ENCODE measurements at regions not wholly inside any gene's neighbourhood (a gene's known extent, or its start where the extent isn't known, plus 50 kb on each side); places are given as distances from the start of the nearest gene placed in this dataset.

- no peak for DNase-seq
Measured at GRCh38 chr4:181550381-181550780, 692.8 kb upstream of the TENM3 start.

DNA sequence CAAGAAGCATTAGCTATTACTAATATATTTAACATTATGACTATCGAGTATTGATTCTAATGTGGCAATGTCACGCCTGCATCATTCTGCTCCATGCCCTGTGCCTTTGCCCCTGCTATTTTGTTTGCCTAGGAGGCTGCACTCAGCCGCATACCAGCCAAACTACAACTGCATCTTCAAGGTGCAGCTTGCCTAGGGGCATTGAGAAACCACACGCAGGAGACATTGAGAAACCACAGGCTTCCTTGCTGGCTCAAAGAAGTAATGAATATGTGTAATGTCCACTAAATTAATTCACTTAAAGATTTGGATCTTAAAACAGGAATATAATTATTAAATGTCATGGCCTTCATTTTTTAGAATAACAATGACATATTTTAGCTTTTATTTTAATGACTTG, 683.6 kb upstream of the TENM3 start:
- no peak for DNase-seq

DNA sequence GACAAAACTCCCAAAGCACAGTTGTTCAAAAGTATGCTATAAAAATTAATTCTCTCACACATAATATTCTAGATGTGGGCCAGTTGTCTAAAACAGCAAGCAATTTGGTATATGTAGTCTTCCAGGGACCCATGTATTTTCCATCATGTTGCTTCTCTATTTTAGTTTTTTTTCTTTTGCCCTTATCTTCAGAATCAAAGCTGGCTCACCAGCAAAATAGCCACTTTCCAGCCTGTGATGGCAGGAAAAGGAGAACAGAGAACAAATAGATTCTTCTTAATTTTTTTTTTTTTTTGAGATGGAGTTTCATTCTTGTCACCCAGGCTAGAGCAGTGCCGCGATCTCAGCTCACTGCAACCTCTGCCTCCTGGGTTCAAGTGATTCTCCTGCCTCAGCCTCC, 680.8 kb upstream of the TENM3 start:
- DNase-seq: no peak

GRCh38 chr4:181564625-181565024, 678.6 kb upstream of the TENM3 start:
- DNase-seq: no peak

DNA sequence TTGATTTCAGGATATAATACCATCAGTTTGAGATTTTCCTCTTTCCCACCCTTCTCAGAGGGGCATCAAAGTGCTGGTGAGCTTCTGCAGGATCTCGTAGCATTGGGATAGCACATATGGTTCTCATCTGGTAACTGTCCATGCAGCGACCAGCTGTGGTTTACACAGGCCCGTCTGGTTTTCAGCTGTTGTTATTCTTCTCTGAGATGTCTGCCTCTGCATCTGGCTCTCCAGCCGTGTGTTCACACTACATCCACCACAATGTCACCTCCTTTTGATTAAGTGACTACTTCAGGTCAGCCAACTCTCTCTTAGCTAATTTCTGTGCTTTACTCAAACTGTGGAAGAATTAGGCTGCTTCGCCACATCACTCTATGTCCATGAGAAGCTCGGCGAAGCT, 676.7 kb upstream of the TENM3 start:
- peak; percentile 70 for DNase-seq

DNA sequence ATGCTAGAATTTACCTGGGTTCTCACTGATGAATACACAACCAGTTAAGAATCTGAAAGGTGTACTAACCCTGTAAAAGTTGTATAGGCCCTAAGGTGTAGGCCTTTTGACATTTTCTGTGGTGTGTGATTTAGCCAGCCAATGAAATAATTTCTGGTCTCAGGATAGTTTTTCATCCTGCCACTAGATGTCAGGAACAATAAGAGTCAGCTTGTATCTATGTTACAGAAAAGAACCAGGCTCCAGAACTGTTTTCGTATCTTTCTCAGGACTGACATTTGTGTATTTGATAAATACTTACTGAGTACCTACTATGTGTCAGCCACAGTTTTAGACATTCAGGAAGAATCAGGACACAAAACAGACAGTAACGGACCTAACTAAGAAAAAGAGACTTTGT, 673.6 kb upstream of the TENM3 start:
- peak; percentile 70 for DNase-seq

- DNase-seq: no peak
Measured at GRCh38 chr4:181578911-181579310, 664.3 kb upstream of the TENM3 start.

- no peak for DNase-seq
Measured at GRCh38 chr4:181579486-181579885, 663.7 kb upstream of the TENM3 start.

GRCh38 chr4:181581983-181582382, 661.2 kb upstream of the TENM3 start:
- DNase-seq: no peak

DNA sequence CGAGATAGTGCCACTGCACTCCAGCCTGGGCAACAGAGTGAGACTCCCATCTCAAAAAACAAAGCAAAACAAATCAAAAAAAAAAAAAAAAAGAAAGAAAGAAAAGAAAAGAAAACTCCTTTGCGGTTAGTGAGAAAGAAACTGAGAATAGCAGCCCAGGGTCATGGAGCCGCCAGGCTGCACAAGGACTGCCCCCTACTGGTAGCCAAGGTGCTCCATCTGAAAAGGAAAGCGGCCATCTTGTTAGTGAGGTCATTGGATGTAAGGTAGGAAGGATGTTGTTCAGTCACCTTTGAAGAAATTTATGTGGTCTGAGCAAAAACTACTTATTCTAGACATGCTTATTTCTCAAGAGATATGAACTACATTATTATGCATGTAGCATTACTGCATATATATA, 660.6 kb upstream of the TENM3 start:
- DNase-seq: no peak

GRCh38 chr4:181588733-181589302, 654.4 kb upstream of the TENM3 start:
- DNase-seq: no peak

- DNase-seq: peak; percentile 44
Measured at GRCh38 chr4:181592221-181592745, 650.9 kb upstream of the TENM3 start.

- DNase-seq: no peak
Measured at GRCh38 chr4:181593703-181594102, 649.5 kb upstream of the TENM3 start.

DNA sequence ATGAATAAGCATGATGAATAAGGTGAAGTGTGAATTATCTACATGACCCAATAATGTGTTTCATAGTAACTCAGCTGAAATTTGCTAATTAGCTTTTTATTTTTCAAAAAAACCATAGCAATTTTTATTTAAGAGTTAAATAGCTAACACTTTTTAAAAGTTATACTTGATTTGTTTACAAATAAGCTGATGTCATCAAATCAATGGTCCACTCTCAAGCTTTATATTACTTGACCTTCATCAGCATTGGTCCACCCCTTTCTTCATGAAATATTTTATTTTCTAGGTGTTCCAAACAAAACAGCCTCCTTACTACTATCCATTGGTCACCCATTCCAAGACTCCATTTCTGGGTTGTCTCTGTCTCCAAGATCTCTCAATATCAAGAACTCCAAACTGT, 649.0 kb upstream of the TENM3 start:
- no peak for DNase-seq

DNA sequence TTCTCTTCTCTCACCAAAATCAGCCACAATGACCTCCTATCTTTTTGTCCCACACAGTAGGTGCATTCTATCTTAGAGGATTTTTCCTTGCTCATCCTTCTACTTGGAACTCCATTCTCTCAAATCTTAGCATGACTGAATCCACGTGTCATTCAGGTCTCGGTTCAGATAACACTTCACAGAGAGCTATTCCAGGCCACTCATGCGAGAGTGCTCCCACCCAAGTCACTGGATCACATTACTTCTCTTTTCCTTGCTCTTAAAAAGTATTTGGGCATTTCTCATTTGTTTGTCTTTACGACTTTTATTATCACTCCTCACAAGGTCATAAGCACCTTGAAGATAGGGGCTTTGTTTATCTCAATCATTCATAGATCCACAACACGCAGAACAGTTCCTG, 647.5 kb upstream of the TENM3 start:
- DNase-seq: no peak

DNA sequence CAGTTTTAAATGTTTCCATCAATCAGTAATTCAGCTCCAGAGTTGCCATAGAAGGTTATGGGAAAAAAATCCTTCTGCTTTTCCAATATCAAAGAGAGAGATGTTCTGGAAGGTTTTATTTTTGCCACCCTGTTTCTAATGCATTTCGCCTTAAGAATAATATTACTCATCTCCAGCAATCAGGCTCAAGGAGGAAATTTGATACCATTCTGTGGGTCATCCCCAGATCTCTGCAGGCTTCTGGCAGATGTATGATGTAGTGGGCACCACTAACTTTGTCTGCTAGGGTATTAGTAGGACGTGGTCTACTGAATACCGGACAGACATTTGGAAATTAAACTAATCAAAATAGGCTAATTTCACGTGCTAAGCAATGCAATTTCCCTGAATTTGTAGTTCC, 645.4 kb upstream of the TENM3 start:
- DNase-seq: peak; percentile 60

GRCh38 chr4:181599134-181599533, 644.1 kb upstream of the TENM3 start:
- no peak for DNase-seq

GRCh38 chr4:181601103-181601502, 642.1 kb upstream of the TENM3 start:
- peak; percentile 18 for DNase-seq

GRCh38 chr4:181604546-181604945, 638.7 kb upstream of the TENM3 start:
- DNase-seq: no peak

GRCh38 chr4:181606300-181606699, 636.9 kb upstream of the TENM3 start:
- DNase-seq: no peak

- DNase-seq: no peak
Measured at GRCh38 chr4:181608181-181608580, 635.0 kb upstream of the TENM3 start.

GRCh38 chr4:181611033-181611711, 632.0 kb upstream of the TENM3 start:
- no peak for DNase-seq

DNA sequence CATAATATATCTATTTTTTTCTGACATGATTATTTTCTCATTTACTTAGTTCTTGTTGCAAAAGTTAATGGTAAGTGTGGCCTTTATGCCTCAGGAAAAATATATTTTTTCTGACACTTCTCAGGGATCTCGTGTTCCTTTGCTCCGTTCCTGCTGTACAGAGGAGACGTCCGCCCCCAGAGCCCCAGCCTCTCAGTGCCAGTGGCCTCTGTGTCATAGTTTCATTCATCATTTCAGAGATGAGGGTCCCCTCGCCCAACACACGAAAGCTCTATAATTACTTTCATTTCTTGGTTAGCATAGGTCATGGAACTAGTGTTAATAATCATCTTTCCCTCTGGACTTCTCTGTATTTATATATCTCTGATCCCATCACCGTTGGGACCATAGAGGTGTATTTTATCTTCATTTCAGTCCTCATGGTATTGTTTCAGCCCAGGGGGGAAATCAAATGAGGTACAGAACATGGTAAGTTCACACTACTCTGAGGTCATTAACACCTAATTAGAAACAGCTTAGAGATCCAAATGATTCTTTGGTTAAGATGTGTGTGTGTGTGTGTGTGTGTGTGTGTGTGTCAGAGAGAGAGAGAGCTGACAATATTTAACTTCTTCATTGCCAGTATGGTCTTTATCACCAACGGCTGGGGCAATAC, 631.1 kb upstream of the TENM3 start:
- no peak for DNase-seq

GRCh38 chr4:181613200-181613599, 630.0 kb upstream of the TENM3 start:
- peak; percentile 53 for DNase-seq
